NAMALWA (cell line): ENCODE measurements at regions not wholly inside any gene's neighbourhood (a gene's known extent, or its start where the extent isn't known, plus 50 kb on each side); places are given as distances from the start of the nearest gene placed in this dataset.
"Not testable (repeated sequence)": the region's sequence is repeated elsewhere in the genome, so short reads cannot be mapped to it uniquely, and the experiment has no call there.

Source experiments
- DNase-seq: peaks from one replicate; pipeline ENCODE4 v3.0.0-alpha.2; 2015; ENCODE audit warnings: low spot score

DNA sequence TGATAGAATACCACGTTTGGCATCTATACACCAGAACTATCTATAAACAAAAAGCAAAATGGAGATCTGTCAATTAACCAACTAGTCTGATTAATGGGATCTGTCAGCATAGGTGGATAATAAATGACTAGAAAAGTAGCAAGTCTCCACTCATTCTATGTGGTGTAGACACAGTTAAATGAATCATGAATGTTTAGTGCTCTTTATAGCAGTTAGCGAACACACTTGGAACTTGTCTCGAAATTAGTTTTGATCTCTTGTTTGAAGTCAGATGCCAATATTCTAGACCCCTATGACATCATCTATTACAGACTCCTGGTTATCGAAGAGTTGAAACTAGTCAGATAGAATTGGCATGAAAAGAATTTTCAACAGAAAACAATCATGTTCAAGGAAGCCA, 259.7 kb downstream of the AHR start:
- no peak for DNase-seq

DNA sequence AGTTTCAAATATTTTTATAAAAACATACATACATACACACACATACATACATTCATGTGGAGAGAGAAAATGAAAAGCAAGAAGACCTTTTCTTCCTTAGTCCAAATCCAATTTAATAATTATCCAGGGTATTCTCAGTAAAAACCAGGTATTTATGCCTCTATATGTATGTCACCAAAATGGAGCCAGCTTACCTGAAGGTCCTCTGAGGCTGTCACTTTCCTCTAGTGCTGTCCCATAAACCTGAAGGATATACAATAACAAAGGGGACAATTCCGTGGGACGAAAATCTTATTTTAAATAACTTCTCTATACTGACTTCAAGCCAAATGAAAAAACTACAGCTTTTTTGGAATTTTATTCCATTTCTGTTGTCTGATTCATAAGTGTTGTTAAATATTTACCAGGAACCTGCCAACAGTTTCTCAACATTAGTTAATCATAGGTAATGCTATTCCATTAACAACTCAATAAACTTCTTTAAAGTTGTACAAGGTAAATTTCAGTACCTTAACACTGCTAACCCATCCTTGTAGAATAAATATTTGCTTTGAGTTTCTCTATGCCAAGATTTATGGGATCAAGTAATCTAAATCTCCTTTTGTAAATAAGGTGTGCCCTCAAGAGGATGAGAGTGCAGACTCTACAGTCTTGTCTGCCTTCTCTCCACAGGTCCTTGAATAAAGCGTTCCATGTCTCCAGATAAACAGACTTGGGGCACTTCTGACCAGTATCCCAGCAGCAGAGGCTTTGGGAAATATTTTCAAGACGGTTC, 260.3 kb downstream of the AHR start:
- no peak for DNase-seq

DNA sequence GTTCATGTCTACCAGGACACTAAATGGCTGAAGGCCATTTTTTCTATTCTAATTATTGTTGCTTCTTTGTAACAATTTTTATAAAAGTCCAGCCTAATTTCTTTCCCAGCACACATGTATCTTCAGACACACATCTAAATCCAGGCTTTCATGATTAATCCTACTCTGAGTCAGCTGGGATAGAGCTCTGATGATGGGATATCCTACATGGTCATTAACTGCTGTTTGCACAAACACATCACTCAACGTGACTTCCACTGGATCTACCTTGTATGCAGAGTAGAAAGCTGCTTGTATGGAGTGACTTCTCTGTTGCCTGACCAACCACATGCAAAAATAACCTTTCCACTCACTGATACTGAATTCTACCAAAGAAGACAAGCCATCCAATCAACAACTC, 260.9 kb downstream of the AHR start:
- no peak for DNase-seq

DNA sequence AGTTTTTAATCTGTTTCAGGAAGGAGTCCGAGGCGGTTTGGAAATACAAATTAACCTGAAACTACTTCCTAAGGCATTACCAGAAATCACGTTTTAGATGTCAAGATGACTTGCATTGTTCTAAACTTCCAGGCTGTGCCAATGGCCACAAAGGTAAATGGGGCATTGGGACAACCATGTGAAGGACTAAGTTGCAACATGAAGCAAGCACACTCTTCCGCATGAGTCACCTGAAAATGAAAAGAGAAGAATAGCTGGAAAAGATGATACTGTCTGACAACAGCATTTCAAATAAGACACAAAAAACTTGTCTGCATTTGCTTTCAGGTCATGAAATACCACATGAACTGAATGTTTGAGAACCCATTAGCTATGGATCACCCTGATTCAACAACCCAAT, 262.1 kb downstream of the AHR start:
- DNase-seq, result no peak

DNA sequence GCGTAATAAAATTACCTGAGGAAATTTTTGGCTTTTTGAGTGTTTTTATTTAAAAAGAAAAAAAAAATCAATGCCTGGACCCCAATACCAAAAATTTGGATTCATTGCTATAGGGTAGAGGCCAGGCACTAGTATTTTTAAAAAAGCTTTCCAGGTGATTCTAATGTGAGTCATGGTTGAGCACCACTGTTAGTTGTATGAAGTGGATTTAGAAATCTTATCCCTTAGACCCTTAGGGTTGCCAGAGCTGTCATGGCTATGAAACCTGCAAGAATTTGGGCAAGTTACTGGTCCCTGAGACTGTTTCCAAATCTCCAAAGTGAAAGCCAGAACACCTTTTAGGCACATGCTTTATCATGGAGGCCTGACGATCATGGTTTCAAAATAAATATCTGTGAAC, 262.5 kb downstream of the AHR start:
- DNase-seq, result no peak

DNA sequence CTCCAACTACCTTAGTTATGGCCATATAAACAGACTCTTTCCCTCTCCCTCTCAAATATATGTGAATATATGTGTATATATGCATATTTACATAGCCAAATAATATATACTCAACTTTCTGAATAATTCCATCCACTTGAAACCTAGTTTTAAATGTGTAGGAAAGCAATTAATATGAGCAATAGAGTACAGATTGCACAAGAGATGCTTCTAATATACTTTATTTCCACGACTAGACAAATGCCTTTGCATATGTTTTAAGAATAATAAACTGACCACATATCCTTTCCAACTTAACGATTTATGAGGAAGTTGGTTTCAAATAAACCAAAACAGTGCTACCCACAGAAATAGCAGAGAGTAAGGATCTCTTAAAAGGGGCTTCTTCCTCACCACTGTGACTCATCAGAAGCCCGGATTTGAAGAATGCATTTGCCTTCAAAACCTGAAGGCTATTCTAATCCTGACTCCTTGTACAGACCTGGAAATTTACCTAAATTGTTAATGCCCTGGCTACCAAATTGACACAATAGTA, 266.3 kb downstream of the AHR start:
- DNase-seq, result no peak

DNA sequence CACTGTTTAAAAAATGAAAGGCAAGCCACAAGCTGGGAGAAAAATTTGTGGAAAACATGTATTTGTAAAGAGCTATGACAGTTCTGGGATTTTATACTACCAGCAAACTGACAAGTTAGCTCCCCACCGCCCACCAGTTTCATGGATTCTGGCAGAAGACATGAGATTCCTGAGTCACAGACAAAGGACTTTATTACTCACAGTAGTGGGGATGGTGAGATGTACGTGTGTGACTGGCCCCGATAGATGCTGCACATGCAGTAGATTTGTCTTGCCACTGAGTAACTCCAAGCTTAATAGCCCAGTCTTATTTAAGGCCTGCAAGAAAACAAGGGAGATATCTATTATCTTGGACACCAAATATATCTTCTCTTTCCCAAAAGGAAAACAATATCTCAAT, 281.7 kb downstream of the AHR start:
- no peak for DNase-seq

DNA sequence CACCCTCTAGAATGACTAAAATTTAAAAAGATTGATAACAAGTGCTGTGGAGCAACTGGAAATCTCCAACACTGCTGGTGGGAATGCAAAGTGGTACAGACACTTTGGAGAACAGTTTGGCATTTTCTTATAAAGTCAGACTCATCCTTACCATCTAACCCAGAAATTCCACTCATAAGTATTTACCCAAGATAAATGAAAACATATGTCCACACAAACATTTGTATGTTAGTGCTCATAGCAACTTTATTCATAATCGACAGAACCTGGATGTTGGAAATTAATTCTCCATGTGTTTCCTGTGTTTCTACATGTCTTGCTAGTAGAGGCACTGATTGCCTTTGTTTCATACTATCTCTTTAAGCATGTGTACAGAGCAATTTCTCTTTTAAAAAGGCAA, 282.4 kb downstream of the AHR start:
- DNase-seq, result no peak

DNA sequence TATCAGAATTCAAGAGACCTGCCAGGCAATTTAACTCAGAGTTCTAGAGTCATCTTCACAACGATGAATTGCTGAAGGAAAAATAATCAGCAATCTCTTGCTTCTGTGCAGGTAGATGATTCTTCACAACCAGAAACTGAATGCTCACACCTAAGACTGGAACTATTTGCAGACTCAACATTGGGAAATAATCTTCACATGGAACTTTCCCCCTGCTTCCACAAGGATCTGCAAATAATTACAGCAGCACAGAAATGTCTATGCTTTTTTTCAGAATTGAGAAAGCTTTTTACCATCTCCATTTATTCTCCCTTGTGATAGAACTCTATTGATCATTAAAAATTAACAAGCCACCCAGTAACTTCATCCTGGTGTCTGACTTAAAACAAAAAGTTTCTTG, 282.8 kb downstream of the AHR start:
- DNase-seq, result no peak

DNA sequence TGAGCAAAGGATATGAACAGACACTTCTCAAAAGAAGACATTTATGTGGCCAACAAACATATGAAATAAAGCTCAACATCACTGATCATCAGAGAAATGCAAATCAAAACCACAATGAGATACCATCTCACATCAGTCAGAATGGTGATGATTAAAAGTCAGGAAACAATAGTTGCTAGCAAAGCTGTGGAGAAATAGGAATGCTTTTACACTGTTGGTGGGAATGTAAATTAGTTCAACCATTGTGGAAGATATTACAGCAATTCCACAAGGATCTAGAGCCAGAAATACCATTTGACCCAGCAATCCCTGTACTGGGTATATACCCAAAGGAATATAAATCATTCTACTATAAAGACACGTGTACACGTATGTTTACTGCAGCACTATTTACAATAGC, 284.2 kb downstream of the AHR start:
- not testable (repeated sequence) for DNase-seq

DNA sequence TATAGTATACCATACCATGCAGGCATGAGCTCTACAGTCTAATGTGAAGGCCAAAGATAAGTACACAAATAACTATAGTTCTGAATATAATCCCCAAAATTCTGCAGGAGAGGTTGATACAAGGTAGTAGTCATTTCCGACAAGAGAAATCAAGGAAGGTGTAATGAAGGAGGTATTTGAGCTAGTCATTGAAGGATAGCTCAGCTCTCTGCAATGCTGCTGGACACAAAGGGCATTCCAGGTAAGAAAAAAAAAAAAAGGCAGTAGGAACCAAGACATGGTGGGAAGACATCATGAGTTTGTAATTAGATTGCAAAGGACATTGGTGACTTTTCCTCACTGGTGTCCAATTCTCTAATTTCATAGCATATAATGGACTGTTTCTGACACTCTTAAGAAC, 285.3 kb downstream of the AHR start:
- DNase-seq, result no peak

DNA sequence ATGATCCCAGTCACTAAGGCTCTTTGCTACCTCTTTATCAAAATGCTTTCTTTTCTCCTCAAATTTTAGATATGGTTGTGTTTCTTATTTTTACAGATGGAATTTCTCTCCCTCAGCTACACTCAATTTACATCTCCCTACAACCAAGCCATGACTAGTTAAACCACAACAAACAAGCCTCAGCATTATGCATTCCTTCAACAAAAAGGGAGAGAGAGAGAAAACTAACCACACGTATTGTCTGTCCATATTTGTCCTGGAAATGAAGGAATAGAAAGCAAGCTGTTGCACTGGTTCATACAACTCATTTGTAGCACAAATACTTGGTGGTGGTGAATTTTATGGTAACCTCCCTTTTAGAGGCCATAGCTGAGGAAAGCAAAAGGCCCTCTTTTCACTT, 286.4 kb downstream of the AHR start:
- DNase-seq, result no peak

DNA sequence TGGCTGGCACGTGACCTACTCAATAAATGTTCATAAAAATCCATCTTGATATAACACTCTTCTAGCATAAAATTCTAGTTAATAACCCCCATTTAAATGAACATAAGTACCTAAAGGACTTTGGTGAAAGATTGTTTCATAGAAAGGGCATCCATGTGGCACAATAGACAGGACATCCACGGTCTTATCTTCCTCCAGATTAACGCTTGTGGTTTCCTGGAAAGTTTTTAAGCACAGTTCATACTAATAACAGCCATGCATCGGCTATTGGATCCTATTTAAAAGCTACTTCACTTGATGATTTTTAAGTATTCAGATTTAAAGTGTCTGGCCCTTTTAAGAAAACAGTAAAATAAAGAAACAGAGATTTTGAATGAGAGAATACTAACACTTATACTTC, 288.3 kb downstream of the AHR start:
- no peak for DNase-seq

DNA sequence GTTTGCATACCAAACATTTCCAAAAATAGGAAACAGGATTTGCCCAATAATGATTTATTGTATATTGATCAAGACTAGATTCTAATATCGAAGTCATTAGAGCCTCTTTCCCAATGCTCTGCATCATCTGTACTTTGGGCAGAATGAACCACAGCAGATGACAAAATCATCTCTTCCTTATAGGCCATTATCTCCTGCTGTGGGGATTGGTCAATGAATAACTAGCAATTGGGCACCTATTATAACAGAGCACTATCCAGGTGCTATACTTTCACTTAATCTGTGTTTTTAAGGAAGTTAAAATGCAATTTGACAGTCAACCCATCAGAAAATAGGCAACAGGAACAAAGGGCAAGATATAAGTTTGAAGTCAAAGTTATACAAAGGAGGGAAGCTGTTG, 290.3 kb downstream of the AHR start:
- DNase-seq, result no peak

DNA sequence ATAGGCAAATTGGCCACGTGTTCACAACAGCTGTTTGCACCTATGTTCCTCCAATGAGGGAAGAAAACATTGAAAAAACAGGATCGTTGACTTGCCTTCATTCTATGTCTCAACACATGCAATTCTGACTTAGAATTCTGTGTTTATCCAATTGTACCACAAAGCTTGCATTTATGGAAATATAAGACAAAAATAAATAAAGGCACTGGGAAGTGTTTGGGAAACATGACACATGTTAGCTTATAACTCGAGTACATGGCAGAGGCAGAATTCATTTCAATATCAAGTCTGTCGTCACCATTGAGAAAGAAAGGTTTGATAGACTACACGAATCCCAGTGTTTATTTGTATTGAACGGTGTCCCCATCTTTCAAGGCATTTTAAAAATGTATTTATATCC, 291.2 kb downstream of the AHR start:
- no peak for DNase-seq

DNA sequence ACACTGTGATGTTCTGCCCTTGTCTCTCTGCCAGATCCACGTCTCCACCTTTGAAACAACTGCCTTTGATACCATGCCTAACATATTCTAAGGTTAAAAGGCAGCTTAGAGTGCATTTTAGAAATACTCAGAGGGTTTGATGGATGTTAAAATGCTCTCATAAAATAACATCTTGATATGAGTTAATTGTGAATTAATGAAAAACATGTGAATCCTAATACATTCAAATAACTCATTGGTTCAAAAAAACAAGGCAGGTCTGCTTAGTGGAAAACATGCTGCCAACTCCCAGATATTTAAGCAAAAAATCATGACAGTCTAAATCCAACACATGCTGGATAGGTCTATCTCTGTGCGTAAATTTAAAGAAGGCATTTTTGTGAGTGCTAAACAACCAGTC, 291.8 kb downstream of the AHR start:
- no peak for DNase-seq

DNA sequence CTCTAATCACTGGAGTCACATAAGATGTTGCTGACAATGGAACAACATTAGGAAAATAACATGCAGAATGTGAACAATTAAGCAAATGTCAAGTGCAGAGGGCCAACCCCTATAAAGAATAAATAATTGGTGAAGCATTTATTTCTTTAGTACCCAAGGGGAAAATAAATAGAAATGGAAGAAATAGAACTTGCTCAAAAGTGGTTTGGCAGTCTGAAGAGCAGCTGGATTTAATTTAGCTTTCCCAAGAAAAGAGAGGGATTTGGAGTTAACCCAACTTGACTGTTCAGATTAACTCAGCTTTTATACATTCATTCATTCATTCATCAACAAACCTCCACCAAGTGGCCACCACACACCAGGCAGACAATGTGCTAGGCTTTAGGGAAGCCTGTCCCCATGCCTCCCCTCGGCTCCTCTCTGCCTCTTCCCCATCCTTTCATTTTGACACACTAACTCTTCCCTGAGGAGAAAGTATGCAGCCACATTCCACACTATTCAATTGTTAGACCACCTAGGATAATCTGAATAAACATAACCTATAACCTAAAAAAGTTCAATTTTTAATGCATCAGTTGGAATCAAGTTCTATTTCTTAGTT, 295.5 kb downstream of the AHR start:
- no peak for DNase-seq

DNA sequence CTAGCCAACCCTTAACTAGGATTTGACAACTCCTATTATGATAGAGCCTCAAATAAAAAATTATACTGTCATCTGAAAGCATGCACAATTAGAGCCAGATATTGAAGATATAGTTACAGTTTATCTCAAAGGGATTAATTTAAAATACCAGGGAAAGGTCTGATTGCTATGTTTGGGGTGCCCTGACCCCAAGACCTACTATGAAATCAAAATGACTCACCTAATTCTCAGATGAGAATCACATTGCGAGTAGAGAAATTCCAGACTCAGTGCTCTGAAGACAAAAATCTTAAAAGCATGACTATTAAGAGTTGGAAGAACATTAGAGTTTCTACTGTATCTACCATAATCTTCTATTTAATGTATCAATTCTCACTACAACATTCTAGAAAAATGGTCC, 297.1 kb downstream of the AHR start:
- no peak for DNase-seq

DNA sequence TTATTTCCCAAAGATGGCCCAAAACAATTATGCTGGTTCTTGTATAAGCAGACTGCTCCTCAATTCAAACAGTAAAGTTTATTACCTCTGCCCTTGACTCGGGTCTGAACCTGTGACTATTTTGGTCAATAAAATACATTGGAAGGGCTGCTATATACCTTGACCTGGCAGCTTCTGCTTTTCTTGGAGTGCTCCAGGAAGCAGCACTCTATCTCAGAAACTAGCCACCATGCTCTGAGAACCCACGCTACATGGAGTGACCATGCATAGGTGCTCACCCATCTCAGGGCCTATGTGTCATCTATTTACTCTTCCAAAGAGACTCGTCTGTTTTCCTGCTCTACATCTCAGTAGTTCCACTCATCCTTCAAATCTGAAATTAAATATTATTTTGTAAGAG, 299.9 kb downstream of the AHR start:
- no peak for DNase-seq

DNA sequence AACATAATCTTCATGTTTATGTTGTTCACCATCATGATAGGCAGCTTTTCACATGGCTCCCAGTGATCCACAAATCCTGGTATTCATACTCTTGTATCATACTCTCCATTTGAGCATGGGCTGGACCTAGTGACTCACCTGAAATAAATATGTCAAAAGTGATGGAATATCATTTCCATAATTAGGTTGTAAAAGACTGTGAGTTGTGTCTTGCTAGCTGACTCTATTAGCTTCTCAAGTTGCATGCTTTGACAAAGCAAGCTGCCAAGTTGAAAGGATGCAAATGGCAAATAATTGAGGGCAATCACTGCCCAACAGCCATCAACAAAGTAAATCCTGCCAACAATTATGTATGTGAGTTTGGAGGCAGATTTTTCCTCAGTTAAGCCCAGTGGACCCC, 300.4 kb downstream of the AHR start:
- no peak for DNase-seq

DNA sequence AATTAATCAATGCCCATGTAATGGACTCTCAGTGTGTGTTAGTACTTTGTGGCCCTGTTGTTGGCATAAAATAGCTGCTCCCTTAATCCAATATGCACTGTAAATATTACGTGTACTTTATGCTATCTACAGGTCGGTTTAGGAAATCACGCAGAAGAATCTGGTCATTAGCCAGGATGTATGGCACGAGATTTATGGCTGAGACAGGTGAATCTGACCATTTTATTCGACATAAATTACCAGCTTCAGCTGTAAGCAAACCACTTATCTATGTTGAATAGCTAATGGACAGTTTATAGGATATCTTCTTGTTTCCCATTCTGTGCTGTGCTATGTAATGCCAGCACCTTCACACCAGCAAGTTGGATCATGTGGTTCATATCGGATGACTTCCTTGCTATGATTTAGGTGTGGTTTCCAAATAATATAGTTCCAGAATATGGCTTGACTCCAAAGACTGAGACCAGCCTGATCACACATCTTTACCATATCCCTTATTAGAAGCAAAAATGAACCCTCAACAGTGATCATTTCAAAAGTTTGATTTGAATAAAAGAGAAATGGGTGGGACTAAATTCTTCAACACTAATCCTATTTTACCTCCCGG, 301.4 kb downstream of the AHR start:
- no peak for DNase-seq

DNA sequence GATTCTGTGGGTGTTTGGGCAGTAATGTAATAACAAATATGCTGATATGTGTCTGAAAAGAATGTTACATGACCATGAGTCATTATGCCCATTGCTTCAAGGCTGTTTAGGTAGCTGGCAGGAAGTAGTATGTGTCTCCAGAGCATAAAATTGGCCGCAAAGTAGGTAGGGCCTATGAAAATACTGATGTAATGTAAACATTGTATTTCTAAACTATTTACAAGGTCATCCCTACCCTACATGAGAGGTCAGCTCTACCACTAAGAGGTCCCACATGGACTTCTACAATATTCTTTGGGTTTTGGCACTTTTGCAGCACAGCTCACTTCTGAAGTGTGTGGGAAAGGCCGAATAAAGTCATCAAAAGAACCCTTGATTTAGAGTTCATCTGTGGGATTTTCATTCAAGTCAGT, 301.9 kb downstream of the AHR start:
- no peak for DNase-seq

DNA sequence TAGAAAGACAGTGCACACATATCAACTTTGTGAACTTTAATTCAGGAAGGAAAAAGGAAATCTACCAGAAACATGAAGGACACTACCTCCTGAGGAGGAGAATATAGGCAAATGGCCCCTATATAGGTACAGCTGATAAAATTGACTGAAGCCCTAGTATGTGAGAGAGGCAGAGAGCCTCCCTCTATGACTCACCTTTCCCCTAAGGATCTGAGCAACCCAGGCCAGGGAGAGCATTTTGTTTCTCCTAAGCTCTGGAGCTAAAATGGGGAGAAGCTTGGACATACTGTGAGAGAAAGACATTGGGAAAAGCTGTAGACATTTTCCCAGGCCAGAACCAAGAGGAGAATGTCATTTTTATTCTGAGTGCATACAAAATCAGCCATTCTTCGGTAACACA, 303.5 kb downstream of the AHR start:
- DNase-seq, result no peak
